ENCODE measurements at regions not wholly inside any gene's neighbourhood (a gene's known extent, or its start where the extent isn't known, plus 50 kb on each side); places are given as distances from the start of the nearest gene placed in this dataset.

GRCh38 chr2:237257471-237257951, 156.5 kb downstream of the COL6A3 start:
- H3K4me3 ChIP-seq: no peak overlapping the region
- 46 to 63% (median 61%) methylated on average over 10 of the region's 10 CpGs for WGBS, 5 donors
- no peaks in the 10 kb centered on the region for H3K36me3 ChIP-seq
- no peaks in the 10 kb centered on the region for H3K27me3 ChIP-seq
- H3K4me1 ChIP-seq: peaks cover 0 to 29% (median 9%) of the 10 kb centered on the region in 4 donors
- H3K9me3 ChIP-seq: no peaks in the 10 kb centered on the region
- H3K27ac ChIP-seq: peak overlapping the region in 4 of 5 donors; percentile 2 to 70 (median 58)
- intact Hi-C loops (cut with DNase I; ENCODE audit: low total_unique reads): no loop called here
- peak in 1 of 2 donors; percentile 55 for DNase-seq
- TF ChIP-seq, protein P1, sequence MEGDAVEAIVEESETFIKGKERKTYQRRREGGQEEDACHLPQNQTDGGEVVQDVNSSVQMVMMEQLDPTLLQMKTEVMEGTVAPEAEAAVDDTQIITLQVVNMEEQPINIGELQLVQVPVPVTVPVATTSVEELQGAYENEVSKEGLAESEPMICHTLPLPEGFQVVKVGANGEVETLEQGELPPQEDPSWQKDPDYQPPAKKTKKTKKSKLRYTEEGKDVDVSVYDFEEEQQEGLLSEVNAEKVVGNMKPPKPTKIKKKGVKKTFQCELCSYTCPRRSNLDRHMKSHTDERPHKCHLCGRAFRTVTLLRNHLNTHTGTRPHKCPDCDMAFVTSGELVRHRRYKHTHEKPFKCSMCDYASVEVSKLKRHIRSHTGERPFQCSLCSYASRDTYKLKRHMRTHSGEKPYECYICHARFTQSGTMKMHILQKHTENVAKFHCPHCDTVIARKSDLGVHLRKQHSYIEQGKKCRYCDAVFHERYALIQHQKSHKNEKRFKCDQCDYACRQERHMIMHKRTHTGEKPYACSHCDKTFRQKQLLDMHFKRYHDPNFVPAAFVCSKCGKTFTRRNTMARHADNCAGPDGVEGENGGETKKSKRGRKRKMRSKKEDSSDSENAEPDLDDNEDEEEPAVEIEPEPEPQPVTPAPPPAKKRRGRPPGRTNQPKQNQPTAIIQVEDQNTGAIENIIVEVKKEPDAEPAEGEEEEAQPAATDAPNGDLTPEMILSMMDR (IDR thresholded peaks at IDR 0.05): no peak
- TF ChIP-seq POLR2AphosphoS5 (IDR thresholded peaks at IDR 0.05) (no peak), EP300 (IDR thresholded peaks at IDR 0.05) (no peak), POLR2A (IDR thresholded peaks at IDR 0.05) (no peak)

DNA sequence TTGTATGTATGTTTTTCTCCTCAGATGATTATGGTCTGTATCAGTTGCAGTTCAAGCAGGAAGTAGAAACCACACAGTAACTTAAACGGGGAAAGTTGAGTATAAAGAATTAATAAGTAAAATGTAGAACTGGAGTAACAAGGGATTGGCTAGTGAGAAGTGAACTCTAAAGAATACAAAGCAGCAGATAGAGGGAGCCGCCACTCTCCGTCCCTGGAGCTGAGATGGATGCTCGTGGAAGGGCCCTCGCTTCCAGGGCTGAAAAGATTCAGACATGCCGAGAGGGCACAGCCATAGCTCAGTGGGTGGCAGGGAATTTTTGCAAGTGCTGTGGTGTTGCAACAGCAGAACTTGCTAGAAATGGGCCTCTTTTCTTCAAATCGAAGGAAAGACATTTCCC, 155.8 kb downstream of the COL6A3 start:
- Histone ChIP-seq H3K36me3 (no peaks in the 10 kb centered on the region), H3K27ac (peak overlapping the region in 4 of 5 donors; percentile 2 to 70 (median 56)), H3K9me3 (no peaks in the 10 kb centered on the region), H3K4me3 (no peak overlapping the region), H3K27me3 (no peaks in the 10 kb centered on the region), H3K4me1 (peaks cover 0 to 29% (median 9%) of the 10 kb centered on the region in 4 donors)
- intact Hi-C loops (cut with DNase I; ENCODE audit: low total_unique reads): no loop called here
- TF ChIP-seq POLR2A (IDR thresholded peaks at IDR 0.05): no peak
- TF ChIP-seq POLR2AphosphoS5 (IDR thresholded peaks at IDR 0.05): no peak
- TF ChIP-seq, protein P1 (IDR thresholded peaks at IDR 0.05): no peak
- TF ChIP-seq EP300 (IDR thresholded peaks at IDR 0.05): no peak
- no peak for DNase-seq
- 46 to 68% (median 60%) methylated on average over 7 of the region's 7 CpGs for WGBS, 5 donors

GRCh38 chr2:237258615-237259014, 155.3 kb downstream of the COL6A3 start:
- TF ChIP-seq POLR2A (IDR thresholded peaks at IDR 0.05) (no peak), POLR2AphosphoS5 (IDR thresholded peaks at IDR 0.05) (no peak), EP300 (IDR thresholded peaks at IDR 0.05) (no peak)
- TF ChIP-seq, protein P1 (IDR thresholded peaks at IDR 0.05): no peak
- no peak overlapping the region for H3K4me3 ChIP-seq
- no peaks in the 10 kb centered on the region for H3K27me3 ChIP-seq
- 65 to 80% (median 75%) methylated on average over 4 of the region's 4 CpGs for WGBS, 5 donors
- H3K4me1 ChIP-seq: peaks cover 0 to 29% (median 9%) of the 10 kb centered on the region in 4 donors
- H3K36me3 ChIP-seq: no peaks in the 10 kb centered on the region
- intact Hi-C loops (cut with DNase I; ENCODE audit: low total_unique reads): no loop called here
- H3K9me3 ChIP-seq: no peaks in the 10 kb centered on the region
- peak overlapping the region in 3 of 5 donors; percentile 47 to 70 (median 65) for H3K27ac ChIP-seq
- DNase-seq: no peak

GRCh38 chr2:237259201-237259600, 154.8 kb downstream of the COL6A3 start:
- H3K36me3 ChIP-seq: no peaks in the 10 kb centered on the region
- DNase-seq: no peak
- peaks cover 0 to 29% (median 9%) of the 10 kb centered on the region in 4 donors for H3K4me1 ChIP-seq
- H3K4me3 ChIP-seq: no peak overlapping the region
- H3K9me3 ChIP-seq: no peaks in the 10 kb centered on the region
- H3K27ac ChIP-seq: no peak overlapping the region
- WGBS, 5 donors: 68 to 92% (median 87%) methylated on average over 4 of the region's 4 CpGs
- no peaks in the 10 kb centered on the region for H3K27me3 ChIP-seq
- intact Hi-C loops (cut with DNase I; ENCODE audit: low total_unique reads): no loop called here
- TF ChIP-seq, protein P1 (IDR thresholded peaks at IDR 0.05): no peak
- TF ChIP-seq POLR2AphosphoS5 (IDR thresholded peaks at IDR 0.05) (no peak), EP300 (IDR thresholded peaks at IDR 0.05) (no peak), POLR2A (IDR thresholded peaks at IDR 0.05) (no peak)

Data from stomach (tissue), 8 donors.